ENCODE measurements at regions not wholly inside any gene's neighbourhood (a gene's known extent, or its start where the extent isn't known, plus 50 kb on each side); places are given as distances from the start of the nearest gene placed in this dataset.

DNA sequence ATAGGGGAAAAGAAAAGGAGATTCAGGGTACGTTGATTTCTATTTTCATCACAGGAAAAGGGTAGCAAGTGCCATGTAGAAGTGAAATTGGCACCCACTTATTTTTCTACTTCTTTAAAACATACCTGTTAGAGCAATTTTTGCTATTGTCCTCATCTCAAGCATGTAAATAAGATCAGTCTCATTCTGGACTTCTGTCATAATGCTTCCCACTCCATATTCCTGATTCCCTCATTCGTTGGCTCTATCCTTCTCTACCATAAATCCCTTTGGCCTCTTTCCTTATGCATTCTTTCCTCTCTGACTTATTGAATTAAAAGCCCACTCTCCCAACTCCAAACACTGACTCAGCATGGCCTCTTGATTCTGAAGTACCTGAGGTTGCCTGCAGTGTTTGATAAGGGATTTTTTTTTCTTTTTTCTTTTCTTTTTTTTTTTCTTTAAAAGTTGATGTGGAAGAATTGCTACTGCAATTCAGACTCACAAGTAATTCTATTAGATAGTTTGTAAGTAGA lies 465.7 kb downstream of the SLITRK6 start:
- no peak for TF ChIP-seq CTCF (IDR thresholded peaks at IDR 0.05)
- TF ChIP-seq POLR2A (IDR thresholded peaks at IDR 0.05) = no peak

Measured in breast epithelium (tissue), 3 donors.